ENCODE measurements at regions not wholly inside any gene's neighbourhood (a gene's known extent, or its start where the extent isn't known, plus 50 kb on each side); places are given as distances from the start of the nearest gene placed in this dataset.
A peak's percentile ranks its signal among the peaks of the same experiment; 100 is the strongest.

DNA sequence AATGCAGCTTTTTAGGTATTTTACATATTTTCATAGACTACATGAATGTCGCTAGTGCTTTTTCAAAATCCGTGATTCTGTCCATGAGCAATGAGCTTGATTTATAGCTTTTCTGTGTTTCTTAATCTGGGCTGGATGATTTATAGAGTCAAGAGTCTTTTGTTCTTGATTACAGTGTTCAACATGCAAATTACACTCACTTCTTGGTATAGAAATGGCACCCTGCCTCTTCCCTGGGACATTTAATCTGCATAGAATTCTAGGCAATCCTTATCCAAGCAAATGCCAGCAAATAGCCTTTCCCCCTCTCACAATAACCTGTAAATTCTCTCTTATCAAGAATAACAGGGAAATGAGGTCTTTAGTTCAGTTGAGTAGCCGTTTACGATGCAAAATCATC, 246.2 kb upstream of the SEMA3C start:
- H3K4me3 ChIP-seq (ENCODE audit: low read depth, poor library complexity, severe bottlenecking), result no peak overlapping the region
- DNase-seq (ENCODE audit: low spot score in 2 of 2), result no peak
- 84 to 85% methylated on average over 4 of the region's 4 CpGs for WGBS, 2 donors
- TF ChIP-seq, protein P1, sequence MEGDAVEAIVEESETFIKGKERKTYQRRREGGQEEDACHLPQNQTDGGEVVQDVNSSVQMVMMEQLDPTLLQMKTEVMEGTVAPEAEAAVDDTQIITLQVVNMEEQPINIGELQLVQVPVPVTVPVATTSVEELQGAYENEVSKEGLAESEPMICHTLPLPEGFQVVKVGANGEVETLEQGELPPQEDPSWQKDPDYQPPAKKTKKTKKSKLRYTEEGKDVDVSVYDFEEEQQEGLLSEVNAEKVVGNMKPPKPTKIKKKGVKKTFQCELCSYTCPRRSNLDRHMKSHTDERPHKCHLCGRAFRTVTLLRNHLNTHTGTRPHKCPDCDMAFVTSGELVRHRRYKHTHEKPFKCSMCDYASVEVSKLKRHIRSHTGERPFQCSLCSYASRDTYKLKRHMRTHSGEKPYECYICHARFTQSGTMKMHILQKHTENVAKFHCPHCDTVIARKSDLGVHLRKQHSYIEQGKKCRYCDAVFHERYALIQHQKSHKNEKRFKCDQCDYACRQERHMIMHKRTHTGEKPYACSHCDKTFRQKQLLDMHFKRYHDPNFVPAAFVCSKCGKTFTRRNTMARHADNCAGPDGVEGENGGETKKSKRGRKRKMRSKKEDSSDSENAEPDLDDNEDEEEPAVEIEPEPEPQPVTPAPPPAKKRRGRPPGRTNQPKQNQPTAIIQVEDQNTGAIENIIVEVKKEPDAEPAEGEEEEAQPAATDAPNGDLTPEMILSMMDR (IDR thresholded peaks at IDR 0.05), result no peak
- no peak for TF ChIP-seq POLR2A (IDR thresholded peaks at IDR 0.05)
- intact Hi-C loops (cut with DNase I; ENCODE audit: low total_unique reads), result no loop called here

DNA sequence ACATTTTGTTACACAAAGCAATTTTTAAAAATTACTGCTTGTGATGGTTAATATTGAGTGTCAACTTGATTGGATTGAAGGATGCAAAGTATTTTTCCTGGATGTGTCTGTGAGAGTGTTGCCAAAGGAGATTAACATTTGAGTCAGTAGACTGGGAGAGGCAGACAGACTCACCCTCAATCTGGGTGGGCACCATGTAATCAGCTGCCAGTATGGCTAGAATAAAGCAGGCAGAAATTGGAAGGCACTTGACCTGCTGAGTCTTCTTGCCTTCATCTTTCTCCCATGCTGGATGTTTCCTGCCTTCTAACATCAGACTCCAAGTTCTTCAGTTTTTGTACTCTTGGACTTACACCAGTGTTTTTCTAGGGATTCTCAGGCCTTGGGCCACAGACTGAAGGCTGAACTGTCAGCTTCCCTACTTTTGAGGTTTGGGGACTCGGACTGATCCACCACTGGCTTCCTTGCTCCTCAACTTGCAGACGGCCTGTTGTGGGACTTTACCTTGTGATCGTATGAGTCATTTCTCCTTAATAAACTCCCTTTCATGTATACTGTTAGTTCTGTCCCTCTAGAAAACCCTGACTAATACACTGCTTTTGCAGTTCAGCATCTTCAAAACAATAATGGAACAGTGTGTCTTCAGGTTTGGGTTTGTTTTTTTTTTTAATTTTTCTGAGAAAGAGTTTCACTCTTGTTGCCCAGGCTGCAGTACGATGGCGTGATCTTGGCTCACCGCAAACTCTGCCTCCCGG, 244.1 kb upstream of the SEMA3C start:
- WGBS, 2 donors, result 82 to 86% methylated on average over 7 of the region's 7 CpGs
- no peak for DNase-seq (ENCODE audit: low spot score in 2 of 2)
- no peak overlapping the region for H3K4me3 ChIP-seq (ENCODE audit: low read depth, poor library complexity, severe bottlenecking)
- TF ChIP-seq, protein P1 (IDR thresholded peaks at IDR 0.05), result no peak
- no peak for TF ChIP-seq POLR2A (IDR thresholded peaks at IDR 0.05)
- intact Hi-C loops (cut with DNase I; ENCODE audit: low total_unique reads), result no loop called here

DNA sequence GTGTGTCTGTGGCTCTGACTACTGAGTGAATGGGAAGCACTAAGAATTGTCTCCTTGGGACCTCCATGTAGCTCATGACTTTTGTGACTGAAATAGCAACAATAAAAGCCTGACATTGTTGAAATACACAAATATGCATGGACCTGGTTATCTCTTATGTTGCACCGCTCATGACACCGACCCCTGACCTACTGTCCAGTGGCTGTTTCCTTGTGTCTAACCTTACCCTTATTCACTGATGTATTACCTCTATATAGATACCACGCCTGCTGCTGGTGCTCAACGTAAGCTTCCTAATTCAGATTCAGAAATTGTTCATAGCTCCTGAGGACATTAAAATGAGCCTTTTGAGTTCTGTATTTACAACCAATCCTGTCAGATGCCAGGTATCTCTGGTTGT, 243.4 kb upstream of the SEMA3C start:
- no peak for DNase-seq (ENCODE audit: low spot score in 2 of 2)
- 93 to 94% methylated on average over 4 of the region's 4 CpGs for WGBS, 2 donors
- H3K4me3 ChIP-seq (ENCODE audit: low read depth, poor library complexity, severe bottlenecking), result no peak overlapping the region
- TF ChIP-seq, protein P1 (IDR thresholded peaks at IDR 0.05), result no peak
- TF ChIP-seq POLR2A (IDR thresholded peaks at IDR 0.05), result no peak
- intact Hi-C loops (cut with DNase I; ENCODE audit: low total_unique reads), result no loop called here

DNA sequence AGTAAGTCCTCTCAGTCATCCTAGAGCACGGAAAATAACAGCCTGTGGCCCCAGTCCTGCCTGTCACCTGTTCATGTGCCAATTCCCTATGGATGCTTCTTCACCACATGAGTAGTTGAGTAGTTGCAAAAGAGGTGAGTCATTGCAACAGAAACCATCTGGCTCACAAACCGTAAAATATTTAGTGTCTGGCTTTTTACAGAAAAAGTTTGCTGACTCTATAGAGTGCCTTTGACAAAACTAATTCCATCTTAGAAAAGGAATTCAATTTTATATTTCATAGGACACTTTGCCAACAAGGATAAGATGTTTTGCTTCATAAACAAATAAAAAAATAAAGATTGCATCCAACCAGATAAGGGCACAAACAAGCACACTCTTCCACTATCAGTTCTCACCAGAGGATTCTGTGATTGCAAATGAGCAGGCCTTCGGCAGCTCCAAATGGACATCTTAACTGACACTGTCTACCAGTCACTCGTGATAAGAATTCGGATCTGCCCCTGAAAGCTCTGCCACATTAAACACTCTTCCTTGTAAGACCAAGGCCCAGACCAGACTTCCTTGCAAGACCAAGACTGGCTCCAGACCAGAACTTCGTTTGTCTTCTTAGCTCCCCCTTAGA, 242.7 kb upstream of the SEMA3C start:
- DNase-seq (ENCODE audit: low spot score in 2 of 2), result peak in 1 of 2 donors; percentile 62
- intact Hi-C loops (cut with DNase I; ENCODE audit: low total_unique reads), result no loop called here
- H3K4me3 ChIP-seq (ENCODE audit: low read depth, poor library complexity, severe bottlenecking), result no peak overlapping the region
- 62 to 63% methylated on average over 6 of the region's 6 CpGs for WGBS, 2 donors
- TF ChIP-seq, protein P1 (IDR thresholded peaks at IDR 0.05), result no peak
- no peak for TF ChIP-seq POLR2A (IDR thresholded peaks at IDR 0.05)

DNA sequence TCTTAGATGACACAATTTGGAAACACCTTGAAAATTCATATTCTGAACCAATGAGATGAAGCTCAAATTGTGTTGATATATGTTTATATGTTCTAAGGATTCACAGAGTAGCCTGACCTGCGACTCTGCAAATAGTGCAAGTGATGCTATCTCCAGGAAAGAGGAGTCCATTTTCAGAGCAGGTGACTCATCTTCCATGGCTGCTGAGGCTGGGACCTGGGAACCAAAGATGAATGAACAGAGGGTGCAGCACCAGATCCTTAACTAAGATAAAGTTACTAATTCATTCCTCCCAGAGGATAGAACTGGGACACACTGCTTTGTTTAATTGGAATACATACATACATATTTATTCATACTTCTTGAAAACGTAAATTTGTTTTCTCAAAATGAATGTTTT, 240.6 kb upstream of the SEMA3C start:
- WGBS, 2 donors, result 62 to 73% methylated on average over 2 of the region's 2 CpGs
- H3K4me3 ChIP-seq (ENCODE audit: low read depth, poor library complexity, severe bottlenecking), result no peak overlapping the region
- no peak for TF ChIP-seq POLR2A (IDR thresholded peaks at IDR 0.05)
- intact Hi-C loops (cut with DNase I; ENCODE audit: low total_unique reads), result no loop called here
- no peak for DNase-seq (ENCODE audit: low spot score in 2 of 2)

DNA sequence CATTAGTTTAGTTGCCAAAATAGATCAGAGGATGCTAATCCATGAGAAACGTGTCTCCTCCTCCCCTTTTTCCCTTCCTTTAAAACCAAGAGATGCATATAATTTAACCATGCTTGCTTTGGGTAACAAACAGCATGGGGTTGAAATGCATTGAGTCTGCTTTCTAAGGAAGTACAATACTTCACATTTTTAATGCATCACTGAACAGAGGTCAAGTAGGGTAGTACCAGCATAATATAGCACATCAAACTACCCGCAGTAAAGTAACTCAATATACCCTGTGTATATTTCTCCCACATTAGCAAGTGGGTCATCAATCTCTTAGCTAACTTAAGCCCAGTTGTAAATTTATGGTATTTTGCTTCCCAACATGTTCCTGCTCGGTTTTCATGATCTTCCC, 239.3 kb upstream of the SEMA3C start:
- intact Hi-C loops (cut with DNase I; ENCODE audit: low total_unique reads), result no loop called here
- H3K4me3 ChIP-seq (ENCODE audit: low read depth, poor library complexity, severe bottlenecking), result no peak overlapping the region
- no peak for DNase-seq (ENCODE audit: low spot score in 2 of 2)
- WGBS, 2 donors, result 72 to 75% methylated on average over 3 of the region's 3 CpGs
- no peak for TF ChIP-seq POLR2A (IDR thresholded peaks at IDR 0.05)
- TF ChIP-seq, protein P1 (IDR thresholded peaks at IDR 0.05), result no peak
